ENCODE measurements at regions not wholly inside any gene's neighbourhood (a gene's known extent, or its start where the extent isn't known, plus 50 kb on each side); places are given as distances from the start of the nearest gene placed in this dataset.

GRCh38 chr17:71376933-71377332 is 743.9 kb upstream of the SOX9 start:
- no peak for TF ChIP-seq CTCF (conservative IDR thresholded peaks at IDR 0.05; ENCODE audit: low read depth in 2 of 2)
- no peak for TF ChIP-seq EZH2 (IDR thresholded peaks at IDR 0.05; ENCODE audit: low read depth, unreplicated experiment)
- TF ChIP-seq POLR2AphosphoS5 (IDR thresholded peaks at IDR 0.05; ENCODE audit: low read depth) = no peak
- TF ChIP-seq ZNF331 (CRISPR knock-in tag; IDR thresholded peaks at IDR 0.05; ENCODE audit: low read depth) = no peak
- no peak for TF ChIP-seq CREB1 (CRISPR knock-in tag; IDR thresholded peaks at IDR 0.05; ENCODE audit: low read depth)
- no peak for TF ChIP-seq JUNB (IDR thresholded peaks at IDR 0.05; ENCODE audit: unreplicated experiment)
- TF ChIP-seq REST (IDR thresholded peaks at IDR 0.05; ENCODE audit: unreplicated experiment) = no peak
- TF ChIP-seq EZH2phosphoT487 (IDR thresholded peaks at IDR 0.05; ENCODE audit: unreplicated experiment) = no peak
- no peak for TF ChIP-seq ZNF114 (CRISPR knock-in tag; IDR thresholded peaks at IDR 0.05)
- TF ChIP-seq NANOG (IDR thresholded peaks at IDR 0.05; ENCODE audit: borderline replicate concordance) = no peak
- no peak for TF ChIP-seq ETS1 (IDR thresholded peaks at IDR 0.05)

Data from GM23338 (cell line).